ENCODE measurements at regions not wholly inside any gene's neighbourhood (a gene's known extent, or its start where the extent isn't known, plus 50 kb on each side); places are given as distances from the start of the nearest gene placed in this dataset.
"Not testable (repeated sequence)": the region's sequence is repeated elsewhere in the genome, so short reads cannot be mapped to it uniquely, and the experiment has no call there.

DNA sequence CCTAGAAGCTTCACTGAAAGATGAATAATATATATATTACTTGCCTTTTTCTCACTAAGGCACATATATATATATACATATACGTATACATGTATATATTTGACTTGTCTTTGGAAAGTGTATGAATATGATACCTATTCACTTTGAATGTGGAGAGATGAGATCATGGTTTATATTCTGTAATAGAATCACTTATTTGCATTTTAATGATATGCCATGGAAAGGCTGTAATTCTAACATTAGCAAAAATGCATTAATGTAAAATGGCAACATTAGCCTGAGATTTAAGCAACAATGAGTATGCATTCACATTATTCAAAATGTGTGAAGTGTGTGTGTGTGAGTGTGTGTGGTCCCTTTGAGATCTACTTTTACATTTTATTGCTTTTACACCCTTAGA, 54.5 kb upstream of the PRKD1 start:
- Histone ChIP-seq H3K9ac (ENCODE audit: low read length in 3 of 3) (no peak overlapping the region), H3K4me1 (ENCODE audit: control insufficient read depth in 2 of 3, insufficient read depth in 2 of 3, low read depth in 1 of 3, low read length in 3 of 3) (no peaks in the 10 kb centered on the region), H3K4me3 (ENCODE audit: low read length in 3 of 3) (no peak overlapping the region), H3K36me3 (ENCODE audit: control insufficient read depth in 2 of 3, insufficient read depth in 3 of 3, low read length in 3 of 3) (no peaks in the 10 kb centered on the region), H3K27me3 (ENCODE audit: control insufficient read depth, insufficient read depth, low read length) (no peaks in the 10 kb centered on the region), H3K27ac (ENCODE audit: low read depth in 2 of 2, low read length in 2 of 2) (no peak overlapping the region), H3K9me3 (ENCODE audit: control insufficient read depth in 2 of 3, insufficient read depth in 1 of 3, low read length in 3 of 3) (no peaks in the 10 kb centered on the region)
- intact Hi-C loops (cut with DNase I), result no loop called here
- DNase-seq, result no peak
- FAIRE-seq, result no peak
- no peak for TF ChIP-seq CTCF (IDR thresholded peaks at IDR 0.05; ENCODE audit: borderline replicate concordance, extremely low read depth, insufficient read depth)

DNA sequence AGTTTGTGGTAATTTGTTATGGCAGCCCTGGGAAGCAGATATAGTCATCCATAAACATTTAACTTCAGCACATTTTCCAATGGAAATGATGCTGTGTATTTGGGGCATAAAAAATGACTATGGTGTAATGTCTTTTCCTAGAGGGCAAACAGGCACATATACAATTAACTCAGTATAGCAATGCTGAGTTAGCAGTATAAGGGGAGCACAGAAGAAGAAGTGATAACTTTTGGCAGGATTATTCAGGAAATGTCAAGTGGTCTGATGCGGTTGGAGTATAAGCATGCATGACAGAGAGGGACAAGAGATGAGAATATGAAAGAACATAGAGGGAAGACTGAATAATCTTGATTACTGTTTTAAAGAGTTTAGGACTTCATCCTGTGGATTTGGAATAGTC, 55.3 kb upstream of the PRKD1 start:
- Histone ChIP-seq H3K4me1 (ENCODE audit: control insufficient read depth in 2 of 3, insufficient read depth in 2 of 3, low read depth in 1 of 3, low read length in 3 of 3) (no peaks in the 10 kb centered on the region), H3K36me3 (ENCODE audit: control insufficient read depth in 2 of 3, insufficient read depth in 3 of 3, low read length in 3 of 3) (no peaks in the 10 kb centered on the region), H3K27me3 (ENCODE audit: control insufficient read depth, insufficient read depth, low read length) (no peaks in the 10 kb centered on the region), H3K4me3 (ENCODE audit: low read length in 3 of 3) (no peak overlapping the region), H3K27ac (ENCODE audit: low read depth in 2 of 2, low read length in 2 of 2) (no peak overlapping the region), H3K9ac (ENCODE audit: low read length in 3 of 3) (no peak overlapping the region), H3K9me3 (ENCODE audit: control insufficient read depth in 2 of 3, insufficient read depth in 1 of 3, low read length in 3 of 3) (no peaks in the 10 kb centered on the region)
- TF ChIP-seq CTCF (IDR thresholded peaks at IDR 0.05; ENCODE audit: borderline replicate concordance, extremely low read depth, insufficient read depth), result no peak
- FAIRE-seq, result no peak
- intact Hi-C loops (cut with DNase I), result no loop called here
- no peak for DNase-seq

DNA sequence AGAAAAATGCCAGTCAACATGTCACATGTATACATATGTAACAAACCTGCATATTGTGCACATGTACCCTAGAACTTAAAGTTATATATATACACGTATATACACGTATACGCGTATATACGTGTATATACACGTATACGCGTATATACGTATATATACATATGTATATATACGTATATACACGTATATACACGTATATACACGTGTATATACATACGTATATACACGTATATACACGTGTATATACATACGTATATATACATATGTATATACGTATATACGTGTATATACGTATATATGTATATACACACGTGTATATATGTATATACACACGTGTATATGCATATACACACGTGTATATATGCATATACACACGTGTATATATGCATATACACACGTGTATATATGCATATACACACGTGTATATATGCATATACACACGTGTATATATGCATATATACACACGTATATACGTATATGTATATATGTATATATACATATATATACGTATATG, 62.8 kb upstream of the PRKD1 start:
- H3K9ac ChIP-seq (ENCODE audit: low read length in 3 of 3); H3K9me3 ChIP-seq (ENCODE audit: control insufficient read depth in 2 of 3, insufficient read depth in 1 of 3, low read length in 3 of 3); H3K4me3 ChIP-seq (ENCODE audit: low read length in 3 of 3); intact Hi-C loops (cut with DNase I); H3K4me1 ChIP-seq (ENCODE audit: control insufficient read depth in 2 of 3, insufficient read depth in 2 of 3, low read depth in 1 of 3, low read length in 3 of 3); H3K36me3 ChIP-seq (ENCODE audit: control insufficient read depth in 2 of 3, insufficient read depth in 3 of 3, low read length in 3 of 3); H3K27ac ChIP-seq (ENCODE audit: low read depth in 2 of 2, low read length in 2 of 2); H3K27me3 ChIP-seq (ENCODE audit: control insufficient read depth, insufficient read depth, low read length); FAIRE-seq; DNase-seq: not testable (repeated sequence)

- no peak for FAIRE-seq
- Histone ChIP-seq H3K9me3 (ENCODE audit: control insufficient read depth in 2 of 3, insufficient read depth in 1 of 3, low read length in 3 of 3) (no peaks in the 10 kb centered on the region), H3K9ac (ENCODE audit: low read length in 3 of 3) (no peak overlapping the region), H3K27me3 (ENCODE audit: control insufficient read depth, insufficient read depth, low read length) (no peaks in the 10 kb centered on the region), H3K4me3 (ENCODE audit: low read length in 3 of 3) (no peak overlapping the region), H3K36me3 (ENCODE audit: control insufficient read depth in 2 of 3, insufficient read depth in 3 of 3, low read length in 3 of 3) (no peaks in the 10 kb centered on the region), H3K4me1 (ENCODE audit: control insufficient read depth in 2 of 3, insufficient read depth in 2 of 3, low read depth in 1 of 3, low read length in 3 of 3) (no peaks in the 10 kb centered on the region), H3K27ac (ENCODE audit: low read depth in 2 of 2, low read length in 2 of 2) (no peak overlapping the region)
- intact Hi-C loops (cut with DNase I), result no loop called here
- TF ChIP-seq CTCF (IDR thresholded peaks at IDR 0.05; ENCODE audit: borderline replicate concordance, extremely low read depth, insufficient read depth), result no peak
- no peak for DNase-seq
Observed at GRCh38 chr14:29990993-29991392, 63.3 kb upstream of the PRKD1 start.
